Left lung (tissue), 4 donors: ENCODE measurements at regions not wholly inside any gene's neighbourhood (a gene's known extent, or its start where the extent isn't known, plus 50 kb on each side); places are given as distances from the start of the nearest gene placed in this dataset.

Experiments used
- ATAC-seq: fragments of 200-7000 bp; cut with Tn5 transposase; one replicate; pipeline ENCODE4 v1.9.1; 2020; ENCODE audit warnings: moderate library complexity
- DNase-seq, 4 donors: peaks; one replicate each; pipeline ENCODE4 v3.0.0-alpha.2; 2013 to 2020
- H3K27ac ChIP-seq, 2 donors: fragments of 200-600 bp; sonication (generic) in 1 of 2; one replicate each; pipeline versions ENCODE4 v1.5.0 to v1.8.0; 2020 to 2021
- H3K27me3 ChIP-seq, 2 donors: fragments of 200-600 bp; sonication (generic) in 1 of 2; one replicate each; pipeline versions ENCODE4 v1.5.0 to v1.8.0; 2020 to 2021
- H3K36me3 ChIP-seq, 2 donors: fragments of 200-600 bp; sonication (generic) in 1 of 2; one replicate each; pipeline versions ENCODE4 v1.5.0 to v1.8.0; 2020 to 2021
- H3K4me1 ChIP-seq, 2 donors: fragments of 200-600 bp; one replicate each; pipeline ENCODE4 v1.8.0; 2021
- H3K4me3 ChIP-seq, 2 donors: fragments of 200-600 bp; sonication (generic) in 1 of 2; one replicate each; pipeline versions ENCODE4 v1.5.0 to v1.8.0; 2020 to 2021; ENCODE audit warnings: mild to moderate bottlenecking in 1 of 2
- H3K9me3 ChIP-seq, 2 donors: fragments of 200-600 bp; sonication (generic) in 1 of 2; one replicate each; pipeline versions ENCODE4 v1.5.0 to v1.8.0; 2020 to 2021
- CTCF ChIP-seq, 2 donors: fragments of 200-600 bp; sonication (generic) in 1 of 2; IDR thresholded peaks; one replicate each; pipeline versions ENCODE4 v1.5.0 to v1.8.0; 2021; ENCODE audit warnings: antibody characterized with exemption in 2 of 2
- intact Hi-C, 2 donors: fragments of 100-400 bp; cut with DNase I; formaldehyde crosslinking; loops; one replicate each; pipeline versions ENCODE4 v1.11.2 to v1.14.2; 2022
- donor health status: DM: no; HTN: yes; CAD: no.
- donor health status: DM: no; HTN: no; CAD: no.

- no peak for DNase-seq
- Histone ChIP-seq H3K4me1 (no peaks in the 10 kb centered on the region), H3K36me3 (no peaks in the 10 kb centered on the region), H3K27ac (no peak overlapping the region), H3K4me3 (no peak overlapping the region), H3K9me3 (no peaks in the 10 kb centered on the region), H3K27me3 (no peaks in the 10 kb centered on the region)
- no peak for TF ChIP-seq CTCF (IDR thresholded peaks at IDR 0.05)
- ATAC-seq: no peak
- intact Hi-C loops: no loop called here
These were observed 159.9 kb upstream of the ADAMTS16 start for GRCh38 chr5:4980201-4980600.

GRCh38 chr5:4981608-4982007 lies 158.5 kb upstream of the ADAMTS16 start:
- Histone ChIP-seq H3K4me1 (no peaks in the 10 kb centered on the region), H3K9me3 (no peaks in the 10 kb centered on the region), H3K36me3 (no peaks in the 10 kb centered on the region), H3K27ac (no peak overlapping the region), H3K27me3 (no peaks in the 10 kb centered on the region), H3K4me3 (no peak overlapping the region)
- intact Hi-C loops: no loop called here
- TF ChIP-seq CTCF (IDR thresholded peaks at IDR 0.05): no peak
- no peak for DNase-seq
- ATAC-seq: no peak

- DNase-seq: peak in 1 of 4 donors; percentile 21
These were observed 156.4 kb upstream of the ADAMTS16 start for GRCh38 chr5:4983701-4984100.

GRCh38 chr5:4984461-4984860 lies 155.7 kb upstream of the ADAMTS16 start:
- no peak for TF ChIP-seq CTCF (IDR thresholded peaks at IDR 0.05)
- H3K4me3 ChIP-seq: no peak overlapping the region
- H3K27me3 ChIP-seq: no peaks in the 10 kb centered on the region
- H3K27ac ChIP-seq: no peak overlapping the region
- H3K9me3 ChIP-seq: no peaks in the 10 kb centered on the region
- H3K4me1 ChIP-seq: no peaks in the 10 kb centered on the region
- no peaks in the 10 kb centered on the region for H3K36me3 ChIP-seq
- intact Hi-C loops: no loop called here
- no peak for ATAC-seq
- no peak for DNase-seq

More at GRCh38 chr5:4983701-4984100, 156.4 kb upstream of the ADAMTS16 start:
- no peaks in the 10 kb centered on the region for H3K36me3 ChIP-seq
- H3K4me3 ChIP-seq: no peak overlapping the region
- no peak for TF ChIP-seq CTCF (IDR thresholded peaks at IDR 0.05)
- H3K4me1 ChIP-seq: no peaks in the 10 kb centered on the region
- no peaks in the 10 kb centered on the region for H3K27me3 ChIP-seq
- no peak for ATAC-seq
- intact Hi-C loops: no loop called here
- H3K27ac ChIP-seq: no peak overlapping the region
- H3K9me3 ChIP-seq: no peaks in the 10 kb centered on the region

- TF ChIP-seq CTCF (IDR thresholded peaks at IDR 0.05): no peak
- DNase-seq (no peak), ATAC-seq (no peak)
- Histone ChIP-seq H3K27ac (no peak overlapping the region), H3K4me3 (no peak overlapping the region), H3K9me3 (no peaks in the 10 kb centered on the region), H3K36me3 (no peaks in the 10 kb centered on the region), H3K27me3 (no peaks in the 10 kb centered on the region), H3K4me1 (no peaks in the 10 kb centered on the region)
- intact Hi-C loops: no loop called here
These were observed 152.7 kb upstream of the ADAMTS16 start for GRCh38 chr5:4987431-4987830.
